HepG2 (cell line): ENCODE measurements at regions not wholly inside any gene's neighbourhood (a gene's known extent, or its start where the extent isn't known, plus 50 kb on each side); places are given as distances from the start of the nearest gene placed in this dataset.

Source experiments
- ATAC-seq: fragments of 200-7000 bp; cut with Tn5 transposase; 3 replicates; pipeline ENCODE4 v1.9.1; 2020; ENCODE audit warnings: mild to moderate bottlenecking, moderate library complexity
- BruUV-seq: library from RNA; stranded (reverse); fragments of 400-500 nt; replicated peaks from 2 replicates; lab custom pipeline; 2021; lab: Mats Ljungman, UMichigan
- CTCF ChIA-PET: fragments of 300-600 bp; formaldehyde crosslinking; extraction: SDS; loops from one replicate; lab custom pipeline; 2021; ENCODE audit warnings: low total read pairs, inconsistent platforms, low intra/inter-chr PET ratio; lab: Yijun Ruan, JAX
- POLR2A ChIA-PET: fragments of 350-600 bp; sonication (Branson Sonifier 250); formaldehyde crosslinking; loops from one replicate; lab custom pipeline; 2020; ENCODE audit warnings: antibody characterized with exemption, inconsistent platforms; lab: Yijun Ruan, JAX
- DNase-seq: peaks from one replicate; pipeline ENCODE4 v3.0.0-alpha.2; 2015; ENCODE audit warnings: low spot score
- FAIRE-seq: peaks from 3 replicates; lab custom pipeline; 2011; peaks lifted over from hg19 to GRCh38; lab: Jason Lieb, UNC
- H2AFZ ChIP-seq: one replicate; pipeline ENCODE4 v1.6.1; 2011; ENCODE audit warnings: low read length, inconsistent platforms
- H3K27ac ChIP-seq: fragments of 300-600 bp; 3 replicates; pipeline ENCODE4 v1.8.0; 2011; ENCODE audit warnings: mixed run types, mild to moderate bottlenecking, mixed read lengths, low read length, inconsistent platforms; ENCODE audit not compliant: insufficient read depth; ENCODE audit errors: extremely low read length
- H3K27me3 ChIP-seq, 2 experiments: fragments of 200-600 bp in 1 of 2; 2 replicates in 1 of 2; 3 replicates in 1 of 2; pipeline versions ENCODE4 v1.6.0 to v1.8.0; 2011; ENCODE audit warnings: low read length in 2 of 2, mild to moderate bottlenecking in 2 of 2, moderate library complexity in 2 of 2, inconsistent platforms in 1 of 2; ENCODE audit not compliant: insufficient read depth in 2 of 2, control insufficient read depth in 1 of 2
- H3K36me3 ChIP-seq, 2 experiments: fragments of 200-600 bp in 1 of 2; replicated peaks in 1 of 2; 2 replicates in 1 of 2; 3 replicates in 1 of 2; pipeline versions ENCODE4 v1.5.1 to v1.8.0; 2011; ENCODE audit warnings: low read length in 2 of 2, inconsistent platforms in 1 of 2; ENCODE audit not compliant: insufficient read depth in 2 of 2, control insufficient read depth in 1 of 2
- H3K4me1 ChIP-seq: 2 replicates; pipeline ENCODE4 v1.5.1; 2012; ENCODE audit warnings: low read length, inconsistent platforms; ENCODE audit not compliant: insufficient read depth
- H3K4me2 ChIP-seq: 2 replicates; pipeline ENCODE4 v1.6.0; 2011; ENCODE audit warnings: low read depth, low read length, inconsistent platforms
- H3K4me3 ChIP-seq, 3 experiments: fragments of 200-600 bp in 1 of 3; sonication (generic), shearing (Covaris generic) in 1 of 3; replicated peaks in 1 of 3; 2 replicates each; pipeline ENCODE4 v1.5.1; 2011 to 2016; ENCODE audit warnings: low read length in 3 of 3, inconsistent platforms in 2 of 3, low read depth in 2 of 3, mild to moderate bottlenecking in 2 of 3, control low read depth in 1 of 3, mixed read lengths in 1 of 3; ENCODE audit not compliant: insufficient read depth in 1 of 3
- H3K79me2 ChIP-seq: one replicate; pipeline ENCODE4 v1.6.1; 2011; ENCODE audit warnings: low read length, inconsistent platforms; ENCODE audit not compliant: insufficient read depth
- H3K9ac ChIP-seq: 2 replicates; pipeline ENCODE4 v1.6.0; 2011; ENCODE audit warnings: mild to moderate bottlenecking, low read depth, low read length, inconsistent platforms; ENCODE audit not compliant: insufficient read depth
- H3K9me3 ChIP-seq: 2 replicates; pipeline ENCODE4 v1.5.1; 2012; ENCODE audit warnings: mild to moderate bottlenecking, low read length
- H4K20me1 ChIP-seq: 2 replicates; pipeline ENCODE4 v1.6.0; 2011; ENCODE audit warnings: inconsistent platforms, mild to moderate bottlenecking, low read length, moderate library complexity; ENCODE audit not compliant: insufficient read depth
- CENPX ChIP-seq: sonication (generic); formaldehyde crosslinking; IDR thresholded peaks from 2 replicates; pipeline ENCODE4 v1.9.0; 2021; ENCODE audit warnings: mild to moderate bottlenecking, missing genetic modification reagents, moderate library complexity
- ELF4 ChIP-seq: sonication (generic); formaldehyde crosslinking; IDR thresholded peaks from 2 replicates; pipeline ENCODE4 v1.5.0; 2020; ENCODE audit warnings: missing genetic modification reagents, mild to moderate bottlenecking, moderate library complexity, borderline replicate concordance
- FOXO1 ChIP-seq: sonication (generic); formaldehyde crosslinking; IDR thresholded peaks from 2 replicates; pipeline ENCODE4 v1.4.0; 2020; ENCODE audit warnings: missing genetic modification reagents
- JUN ChIP-seq: sonication (generic); formaldehyde crosslinking; IDR thresholded peaks from 2 replicates; pipeline ENCODE4 v1.4.0; 2020; ENCODE audit warnings: mild to moderate bottlenecking, missing genetic modification reagents
- KDM6A ChIP-seq: IDR thresholded peaks from 2 replicates; pipeline ENCODE4 v1.6.1; 2016; ENCODE audit warnings: low read depth
- PHF21A ChIP-seq: sonication (generic); formaldehyde crosslinking; IDR thresholded peaks from 2 replicates; pipeline ENCODE4 v1.5.0; 2020; ENCODE audit warnings: mild to moderate bottlenecking, missing genetic modification reagents
- REPIN1 ChIP-seq: sonication (generic); formaldehyde crosslinking; IDR thresholded peaks from 2 replicates; pipeline ENCODE4 v1.8.0; 2022; ENCODE audit warnings: missing genetic modification reagents, low read depth, mild to moderate bottlenecking, borderline replicate concordance
- RFX3 ChIP-seq: IDR thresholded peaks from 2 replicates; pipeline ENCODE4 v1.6.1; 2016; ENCODE audit warnings: missing biosample characterization, missing genetic modification reagents
- SMAD9 ChIP-seq: sonication (generic); formaldehyde crosslinking; IDR thresholded peaks from 2 replicates; pipeline ENCODE4 v1.5.1; 2020; ENCODE audit warnings: mild to moderate bottlenecking, missing genetic modification reagents
- SMYD3 ChIP-seq: sonication (generic); formaldehyde crosslinking; IDR thresholded peaks from 2 replicates; pipeline ENCODE4 v1.8.1; 2023; ENCODE audit warnings: mild to moderate bottlenecking, missing genetic modification reagents
- TBX2 ChIP-seq: sonication (generic); formaldehyde crosslinking; IDR thresholded peaks from 2 replicates; pipeline ENCODE4 v1.5.0; 2020; ENCODE audit warnings: missing genetic modification reagents, mild to moderate bottlenecking, borderline replicate concordance
- ZNF451 ChIP-seq: sonication (generic); formaldehyde crosslinking; IDR thresholded peaks from 2 replicates; pipeline ENCODE4 v1.5.0; 2020; ENCODE audit warnings: mild to moderate bottlenecking, missing genetic modification reagents
- ZNF761 ChIP-seq: sonication (generic); formaldehyde crosslinking; conservative IDR thresholded peaks from 2 replicates; pipeline ENCODE4 v1.4.0; 2020; ENCODE audit warnings: mild to moderate bottlenecking, missing genetic modification reagents
- ZSCAN22 ChIP-seq: sonication (generic); formaldehyde crosslinking; IDR thresholded peaks from 2 replicates; pipeline ENCODE4 v1.4.0; 2020; ENCODE audit warnings: mild to moderate bottlenecking, missing genetic modification reagents
- WGBS: methylation state at CpG from one replicate; pipeline ENCODE4 v1.1.6; 2017; ENCODE audit warnings: low lambda C conversion rate; 5-methylcytosine and 5-hydroxymethylcytosine counted together
- in situ Hi-C: cut with HindIII; loops from 2 replicates; pipeline ENCODE4 v1.10.0; 2017; ENCODE audit warnings: low pct_unique_long_range_greater_than_20kb; ENCODE audit not compliant: extremely low pct_ligation_motif_present
- intact Hi-C: fragments of 100-400 bp; cut with micrococcal nuclease; formaldehyde crosslinking; loops from one replicate; pipeline ENCODE4 v1.10.0; 2022; ENCODE audit not compliant: unreplicated experiment
- TF ChIP-seq, protein P1 (sequence below): sonication (generic); formaldehyde crosslinking; IDR thresholded peaks from 2 replicates; pipeline ENCODE4 v1.8.0; 2022; ENCODE audit warnings: mild to moderate bottlenecking, missing genetic modification reagents; ENCODE audit not compliant: insufficient replicate concordance
- TF ChIP-seq, protein P2 (sequence below): sonication (generic); formaldehyde crosslinking; IDR thresholded peaks from 2 replicates; pipeline ENCODE4 v1.4.0; 2020; ENCODE audit warnings: missing genetic modification reagents; ENCODE audit errors: not compliant biosample characterization
- TF ChIP-seq, protein P3 (sequence below): IDR thresholded peaks from 2 replicates; pipeline ENCODE4 v1.6.1; 2016; ENCODE audit warnings: mild to moderate bottlenecking, missing biosample characterization, missing genetic modification reagents
- TF ChIP-seq, protein P4 (sequence below): sonication (generic); formaldehyde crosslinking; IDR thresholded peaks from 2 replicates; pipeline ENCODE4 v1.8.1; 2023; ENCODE audit warnings: missing genetic modification reagents, mild to moderate bottlenecking, borderline replicate concordance

DNA sequence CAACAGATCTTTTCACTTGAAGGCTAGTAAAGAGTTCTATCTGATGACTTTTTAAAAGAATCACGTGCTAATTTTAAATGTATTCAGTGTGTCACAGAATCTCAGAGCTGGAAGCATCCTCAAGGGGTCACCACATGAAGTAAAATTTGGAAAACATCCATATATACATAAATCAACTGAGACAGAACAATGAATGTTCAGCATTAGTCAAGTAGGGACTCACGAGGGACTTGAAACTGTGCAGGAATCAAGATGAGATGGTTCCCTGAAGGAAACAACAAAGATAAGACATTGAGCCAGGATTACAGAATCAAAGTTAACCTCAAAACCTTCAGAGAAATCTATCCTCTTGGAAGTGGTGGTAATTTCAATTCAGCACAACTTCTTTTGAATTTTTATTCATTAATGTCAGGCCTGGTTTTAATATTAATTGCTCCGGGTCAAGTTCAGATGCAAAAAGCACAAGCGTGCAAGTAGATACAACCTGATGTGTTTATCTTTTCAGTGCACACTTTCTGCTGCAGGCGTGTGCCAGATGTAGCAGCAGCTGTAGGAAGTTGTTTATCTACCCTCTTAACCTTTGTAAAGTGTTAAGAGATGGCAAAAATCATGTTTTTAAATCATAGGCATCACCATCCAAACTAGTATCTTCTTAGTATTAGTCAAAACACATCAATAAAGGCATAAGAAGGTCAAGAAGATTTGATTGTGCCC, 87.7 kb upstream of the SRD5A3 start:
- H3K79me2 ChIP-seq, result no peaks in the 10 kb centered on the region
- no peaks in the 10 kb centered on the region for H4K20me1 ChIP-seq
- H3K9ac ChIP-seq, result no peak overlapping the region
- H3K27ac ChIP-seq, result no peak overlapping the region
- H3K4me1 ChIP-seq, result no peaks in the 10 kb centered on the region
- H3K9me3 ChIP-seq, result no peaks in the 10 kb centered on the region
- TF ChIP-seq KDM6A, result no peak
- TF ChIP-seq TBX2 (CRISPR knock-in tag), result no peak
- no peak for TF ChIP-seq RFX3 (CRISPR knock-in tag)
- TF ChIP-seq, protein P1, sequence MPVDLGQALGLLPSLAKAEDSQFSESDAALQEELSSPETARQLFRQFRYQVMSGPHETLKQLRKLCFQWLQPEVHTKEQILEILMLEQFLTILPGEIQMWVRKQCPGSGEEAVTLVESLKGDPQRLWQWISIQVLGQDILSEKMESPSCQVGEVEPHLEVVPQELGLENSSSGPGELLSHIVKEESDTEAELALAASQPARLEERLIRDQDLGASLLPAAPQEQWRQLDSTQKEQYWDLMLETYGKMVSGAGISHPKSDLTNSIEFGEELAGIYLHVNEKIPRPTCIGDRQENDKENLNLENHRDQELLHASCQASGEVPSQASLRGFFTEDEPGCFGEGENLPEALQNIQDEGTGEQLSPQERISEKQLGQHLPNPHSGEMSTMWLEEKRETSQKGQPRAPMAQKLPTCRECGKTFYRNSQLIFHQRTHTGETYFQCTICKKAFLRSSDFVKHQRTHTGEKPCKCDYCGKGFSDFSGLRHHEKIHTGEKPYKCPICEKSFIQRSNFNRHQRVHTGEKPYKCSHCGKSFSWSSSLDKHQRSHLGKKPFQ (CRISPR knock-in tag), result no peak
- TF ChIP-seq, protein P2, sequence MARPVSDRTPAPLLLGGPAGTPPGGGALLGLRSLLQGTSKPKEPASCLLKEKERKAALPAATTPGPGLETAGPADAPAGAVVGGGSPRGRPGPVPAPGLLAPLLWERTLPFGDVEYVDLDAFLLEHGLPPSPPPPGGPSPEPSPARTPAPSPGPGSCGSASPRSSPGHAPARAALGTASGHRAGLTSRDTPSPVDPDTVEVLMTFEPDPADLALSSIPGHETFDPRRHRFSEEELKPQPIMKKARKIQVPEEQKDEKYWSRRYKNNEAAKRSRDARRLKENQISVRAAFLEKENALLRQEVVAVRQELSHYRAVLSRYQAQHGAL, result no peak
- no peak overlapping the region for H3K4me2 ChIP-seq
- H3K36me3 ChIP-seq, result no peaks in the 10 kb centered on the region
- FAIRE-seq, result no peak
- in situ Hi-C loops (no loop called here), intact Hi-C loops (no loop called here)
- no TSS peak for BruUV-seq
- under 1% methylated on average over 5 of the region's 5 CpGs for whole genome bisulfite sequencing
- DNase-seq, result no peak
- ATAC-seq, result no peak
- H2AFZ ChIP-seq, result no peak overlapping the region
- H3K4me3 ChIP-seq, result no peak overlapping the region
- CTCF ChIA-PET, result no interaction called here
- POLR2A ChIA-PET, result no interaction called here
- no peaks in the 10 kb centered on the region for H3K27me3 ChIP-seq

DNA sequence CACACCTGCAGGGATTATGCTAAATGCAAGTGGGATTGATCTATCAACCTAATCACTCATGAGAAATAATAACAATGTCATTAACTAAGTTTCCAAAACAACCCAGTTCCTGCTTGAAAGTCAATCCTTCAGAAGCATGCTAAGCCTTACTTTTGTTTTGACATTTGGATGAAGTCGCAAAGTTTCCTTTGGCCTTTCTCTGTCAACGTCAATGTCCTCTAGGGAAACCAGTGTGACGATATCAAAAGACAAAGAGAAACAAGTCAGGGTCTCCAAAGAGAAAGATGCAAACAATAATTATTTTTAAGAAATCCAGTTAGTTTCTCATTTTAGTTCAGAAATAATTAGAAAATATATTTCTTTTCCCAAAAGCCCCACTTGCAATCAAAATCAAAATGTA, 86.7 kb upstream of the SRD5A3 start:
- no peak overlapping the region for H3K4me3 ChIP-seq
- ChIA-PET POLR2A (no interaction called here), CTCF (no interaction called here)
- no peaks in the 10 kb centered on the region for H3K36me3 ChIP-seq
- no peaks in the 10 kb centered on the region for H4K20me1 ChIP-seq
- intact Hi-C loops (no loop called here), in situ Hi-C loops (no loop called here)
- DNase-seq (no peak), FAIRE-seq (no peak), ATAC-seq (no peak)
- no peak overlapping the region for H3K9ac ChIP-seq
- H3K27me3 ChIP-seq, result no peaks in the 10 kb centered on the region
- no peaks in the 10 kb centered on the region for H3K4me1 ChIP-seq
- no TSS peak for BruUV-seq
- H3K79me2 ChIP-seq, result no peaks in the 10 kb centered on the region
- H3K9me3 ChIP-seq, result no peaks in the 10 kb centered on the region
- H2AFZ ChIP-seq, result no peak overlapping the region
- no peak overlapping the region for H3K4me2 ChIP-seq
- 29% methylated on average over 3 of the region's 3 CpGs for WGBS
- H3K27ac ChIP-seq, result no peak overlapping the region
- TF ChIP-seq REPIN1, result no peak
- TF ChIP-seq SMAD9 (CRISPR knock-in tag), result no peak
- TF ChIP-seq PHF21A, result no peak
- no peak for TF ChIP-seq FOXO1
- TF ChIP-seq ZSCAN22, result no peak
- TF ChIP-seq CENPX (CRISPR knock-in tag), result no peak
- TF ChIP-seq, protein P3, sequence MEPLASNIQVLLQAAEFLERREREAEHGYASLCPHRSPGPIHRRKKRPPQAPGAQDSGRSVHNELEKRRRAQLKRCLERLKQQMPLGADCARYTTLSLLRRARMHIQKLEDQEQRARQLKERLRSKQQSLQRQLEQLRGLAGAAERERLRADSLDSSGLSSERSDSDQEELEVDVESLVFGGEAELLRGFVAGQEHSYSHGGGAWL (CRISPR knock-in tag), result no peak
- TF ChIP-seq JUN (CRISPR knock-in tag), result no peak
- TF ChIP-seq, protein P4, sequence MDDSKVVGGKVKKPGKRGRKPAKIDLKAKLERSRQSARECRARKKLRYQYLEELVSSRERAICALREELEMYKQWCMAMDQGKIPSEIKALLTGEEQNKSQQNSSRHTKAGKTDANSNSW (CRISPR knock-in tag), result no peak
- TF ChIP-seq SMYD3 (CRISPR knock-in tag), result no peak
- TF ChIP-seq ELF4 (CRISPR knock-in tag), result no peak
- TF ChIP-seq ZNF451 (CRISPR knock-in tag), result no peak
- TF ChIP-seq ZNF761 (CRISPR knock-in tag), result no peak
